Astrocyte (in vitro differentiated cells and primary cell): ENCODE measurements at regions not wholly inside any gene's neighbourhood (a gene's known extent, or its start where the extent isn't known, plus 50 kb on each side); places are given as distances from the start of the nearest gene placed in this dataset.

Experiments
- DNase-seq: peaks from one replicate; pipeline ENCODE4 v3.0.0-alpha.2; 2010; ENCODE audit warnings: low read depth
- FAIRE-seq: peaks from 2 replicates; lab custom pipeline; 2011; peaks lifted over from hg19 to GRCh38; lab: Jason Lieb, UNC
- H2AFZ ChIP-seq: 2 replicates; pipeline ENCODE4 v1.6.0; 2012; ENCODE audit warnings: low read depth, low read length, inconsistent platforms
- H3K27ac ChIP-seq: 2 replicates; pipeline ENCODE4 v1.5.1; 2011; ENCODE audit warnings: low read depth, low read length, inconsistent platforms
- H3K27me3 ChIP-seq: 2 replicates; pipeline ENCODE4 v1.6.0; 2011; ENCODE audit warnings: low read length, inconsistent platforms; ENCODE audit not compliant: insufficient read depth
- H3K36me3 ChIP-seq: 2 replicates; pipeline ENCODE4 v1.5.1; 2011; ENCODE audit warnings: low read length, inconsistent platforms; ENCODE audit not compliant: insufficient read depth
- H3K4me1 ChIP-seq: 2 replicates; pipeline ENCODE4 v1.5.1; 2011; ENCODE audit warnings: low read length, inconsistent platforms; ENCODE audit not compliant: insufficient read depth
- H3K4me2 ChIP-seq: 2 replicates; pipeline ENCODE4 v1.6.0; 2012; ENCODE audit warnings: low read length, inconsistent platforms
- H3K4me3 ChIP-seq: 2 replicates; pipeline ENCODE4 v1.5.1; 2011; ENCODE audit warnings: low read depth, mild to moderate bottlenecking, low read length, inconsistent platforms; ENCODE audit not compliant: insufficient read depth
- H3K79me2 ChIP-seq: 2 replicates; pipeline ENCODE4 v1.6.0; 2012; ENCODE audit warnings: mild to moderate bottlenecking, low read length, inconsistent platforms; ENCODE audit not compliant: insufficient read depth
- H3K9ac ChIP-seq: 2 replicates; pipeline ENCODE4 v1.6.0; 2012; ENCODE audit warnings: mild to moderate bottlenecking, low read length, inconsistent platforms
- H3K9me3 ChIP-seq: 2 replicates; pipeline ENCODE4 v1.5.1; 2012; ENCODE audit warnings: low read depth, mild to moderate bottlenecking, low read length, inconsistent platforms; ENCODE audit not compliant: insufficient read depth
- H4K20me1 ChIP-seq: 2 replicates; pipeline ENCODE4 v1.6.0; 2012; ENCODE audit warnings: low read length, inconsistent platforms; ENCODE audit not compliant: insufficient read depth
- H3K27ac Mint-ChIP-seq: one replicate; pipeline ENCODE4 v1.8.0; 2021; ENCODE audit warnings: mild to moderate bottlenecking, mixed read lengths; ENCODE audit not compliant: unreplicated experiment
- H3K27me3 Mint-ChIP-seq: one replicate; pipeline ENCODE4 v1.8.0; 2021; ENCODE audit warnings: low read depth, mixed read lengths; ENCODE audit not compliant: unreplicated experiment
- H3K36me3 Mint-ChIP-seq: one replicate; pipeline ENCODE4 v1.8.0; 2021; ENCODE audit warnings: low read depth, mixed read lengths; ENCODE audit not compliant: unreplicated experiment
- H3K4me1 Mint-ChIP-seq: one replicate; pipeline ENCODE4 v1.8.0; 2021; ENCODE audit warnings: low read depth, mixed read lengths; ENCODE audit not compliant: unreplicated experiment
- H3K4me3 Mint-ChIP-seq: one replicate; pipeline ENCODE4 v1.8.0; 2021; ENCODE audit warnings: mild to moderate bottlenecking, moderate library complexity, mixed read lengths; ENCODE audit not compliant: unreplicated experiment
- H3K9me3 Mint-ChIP-seq: one replicate; pipeline ENCODE4 v1.8.0; 2021; ENCODE audit warnings: mild to moderate bottlenecking, mixed read lengths; ENCODE audit not compliant: unreplicated experiment
- EZH2 ChIP-seq: IDR thresholded peaks from 2 replicates; pipeline ENCODE4 v1.6.1; 2012; ENCODE audit warnings: mild to moderate bottlenecking, low read length, inconsistent platforms; ENCODE audit not compliant: insufficient read depth
- TF ChIP-seq, protein P1 (sequence below): IDR thresholded peaks from 2 replicates; pipeline ENCODE4 v1.5.1; 2011; ENCODE audit warnings: low read depth, mild to moderate bottlenecking, inconsistent platforms, low read length, moderate library complexity; ENCODE audit not compliant: insufficient read depth

- H3K4me1 Mint-ChIP-seq: no peaks in the 10 kb centered on the region
- H3K9me3 ChIP-seq: no peaks in the 10 kb centered on the region
- no peak overlapping the region for H2AFZ ChIP-seq
- no peak overlapping the region for H3K27ac Mint-ChIP-seq
- H3K27ac ChIP-seq: no peak overlapping the region
- H4K20me1 ChIP-seq: no peaks in the 10 kb centered on the region
- H3K36me3 ChIP-seq: no peaks in the 10 kb centered on the region
- no peaks in the 10 kb centered on the region for H3K27me3 Mint-ChIP-seq
- no peak for DNase-seq
- H3K9ac ChIP-seq: no peak overlapping the region
- H3K4me3 ChIP-seq: no peak overlapping the region
- H3K27me3 ChIP-seq: no peaks in the 10 kb centered on the region
- H3K9me3 Mint-ChIP-seq: peaks cover 22% of the 10 kb centered on the region
- H3K4me3 Mint-ChIP-seq: no peak overlapping the region
- FAIRE-seq: no peak
- H3K79me2 ChIP-seq: no peaks in the 10 kb centered on the region
- no peaks in the 10 kb centered on the region for H3K4me1 ChIP-seq
- peaks cover 3% of the 10 kb centered on the region for H3K36me3 Mint-ChIP-seq
- no peak overlapping the region for H3K4me2 ChIP-seq
- TF ChIP-seq, protein P1, sequence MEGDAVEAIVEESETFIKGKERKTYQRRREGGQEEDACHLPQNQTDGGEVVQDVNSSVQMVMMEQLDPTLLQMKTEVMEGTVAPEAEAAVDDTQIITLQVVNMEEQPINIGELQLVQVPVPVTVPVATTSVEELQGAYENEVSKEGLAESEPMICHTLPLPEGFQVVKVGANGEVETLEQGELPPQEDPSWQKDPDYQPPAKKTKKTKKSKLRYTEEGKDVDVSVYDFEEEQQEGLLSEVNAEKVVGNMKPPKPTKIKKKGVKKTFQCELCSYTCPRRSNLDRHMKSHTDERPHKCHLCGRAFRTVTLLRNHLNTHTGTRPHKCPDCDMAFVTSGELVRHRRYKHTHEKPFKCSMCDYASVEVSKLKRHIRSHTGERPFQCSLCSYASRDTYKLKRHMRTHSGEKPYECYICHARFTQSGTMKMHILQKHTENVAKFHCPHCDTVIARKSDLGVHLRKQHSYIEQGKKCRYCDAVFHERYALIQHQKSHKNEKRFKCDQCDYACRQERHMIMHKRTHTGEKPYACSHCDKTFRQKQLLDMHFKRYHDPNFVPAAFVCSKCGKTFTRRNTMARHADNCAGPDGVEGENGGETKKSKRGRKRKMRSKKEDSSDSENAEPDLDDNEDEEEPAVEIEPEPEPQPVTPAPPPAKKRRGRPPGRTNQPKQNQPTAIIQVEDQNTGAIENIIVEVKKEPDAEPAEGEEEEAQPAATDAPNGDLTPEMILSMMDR: no peak
- TF ChIP-seq EZH2: no peak
Measured at GRCh38 chr4:187294861-187295260, 571.2 kb upstream of the FAT1 start.

- Histone ChIP-seq H3K27me3 (no peaks in the 10 kb centered on the region), H3K4me2 (no peak overlapping the region), H3K4me3 (no peak overlapping the region), H3K79me2 (no peaks in the 10 kb centered on the region), H3K9me3 (no peaks in the 10 kb centered on the region), H3K27ac (no peak overlapping the region), H4K20me1 (no peaks in the 10 kb centered on the region), H3K9ac (no peak overlapping the region), H3K4me1 (no peaks in the 10 kb centered on the region), H3K36me3 (no peaks in the 10 kb centered on the region), H2AFZ (peak overlapping the region; percentile 51)
- Mint-ChIP-seq H3K36me3 (peaks cover 1% of the 10 kb centered on the region), H3K27me3 (no peaks in the 10 kb centered on the region), H3K4me1 (peaks cover 5% of the 10 kb centered on the region), H3K4me3 (no peak overlapping the region), H3K27ac (no peak overlapping the region), H3K9me3 (peaks cover 12% of the 10 kb centered on the region)
- TF ChIP-seq, protein P1: no peak
- no peak for TF ChIP-seq EZH2
- DNase-seq (no peak), FAIRE-seq (no peak)
Measured at GRCh38 chr4:187301923-187302322, 578.3 kb upstream of the FAT1 start.

- H3K4me2 ChIP-seq: no peak overlapping the region
- no peaks in the 10 kb centered on the region for H3K27me3 Mint-ChIP-seq
- H4K20me1 ChIP-seq: no peaks in the 10 kb centered on the region
- no peaks in the 10 kb centered on the region for H3K4me1 ChIP-seq
- H3K4me3 ChIP-seq: no peak overlapping the region
- no peaks in the 10 kb centered on the region for H3K27me3 ChIP-seq
- DNase-seq (peak; percentile 25), FAIRE-seq (no peak)
- H3K9ac ChIP-seq: no peak overlapping the region
- H3K27ac Mint-ChIP-seq: peak overlapping the region; percentile 14
- H3K36me3 Mint-ChIP-seq: peaks cover 1% of the 10 kb centered on the region
- no peak overlapping the region for H3K4me3 Mint-ChIP-seq
- TF ChIP-seq, protein P1: no peak
- no peak for TF ChIP-seq EZH2
- H2AFZ ChIP-seq: peak overlapping the region; percentile 51
- H3K4me1 Mint-ChIP-seq: peaks cover 5% of the 10 kb centered on the region
- no peaks in the 10 kb centered on the region for H3K79me2 ChIP-seq
- no peak overlapping the region for H3K27ac ChIP-seq
- no peaks in the 10 kb centered on the region for H3K9me3 ChIP-seq
- peaks cover 6% of the 10 kb centered on the region for H3K9me3 Mint-ChIP-seq
- no peaks in the 10 kb centered on the region for H3K36me3 ChIP-seq
Measured at GRCh38 chr4:187302457-187303150, 578.9 kb upstream of the FAT1 start.
